ENCODE measurements at regions not wholly inside any gene's neighbourhood (a gene's known extent, or its start where the extent isn't known, plus 50 kb on each side); places are given as distances from the start of the nearest gene placed in this dataset.

DNA sequence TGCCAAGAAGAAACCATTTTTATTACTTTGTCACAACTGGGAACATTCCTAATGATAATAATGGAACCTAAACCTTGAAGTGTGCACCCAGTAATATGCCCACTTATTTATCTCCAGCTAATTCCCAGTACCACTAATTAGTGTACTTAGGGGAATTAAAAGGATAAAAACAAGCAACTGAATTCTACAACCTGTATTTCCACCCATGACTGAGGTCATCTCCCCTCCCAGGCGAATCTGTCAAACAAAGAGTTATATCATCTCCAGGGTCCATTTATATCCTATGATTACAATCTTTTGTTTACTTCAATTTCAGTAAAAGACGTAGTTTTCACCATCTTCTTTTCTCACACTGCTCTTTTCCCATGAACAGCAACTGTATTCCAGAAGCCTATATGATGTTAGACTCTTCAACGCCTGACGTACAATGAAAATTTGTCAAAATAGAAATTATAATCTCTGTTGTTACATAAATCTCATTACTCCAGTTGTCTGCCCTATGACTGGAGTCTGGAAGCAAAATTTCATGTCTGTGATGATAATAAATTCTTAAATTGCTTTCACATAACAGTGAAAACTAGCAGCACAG is 177.6 kb downstream of the GOLIM4 start:
- 85 to 97% (median 90%) methylated on average over 4 of the region's 4 CpGs for WGBS, 5 donors
- intact Hi-C loops (cut with DNase I; ENCODE audit: low total_unique reads): no loop called here
- Histone ChIP-seq H3K27me3 (replicated peaks in 1 of 7) (no peaks in the 10 kb centered on the region), H3K4me3 (no peak overlapping the region), H3K4me1 (no peaks in the 10 kb centered on the region), H3K9me3 (no peaks in the 10 kb centered on the region), H3K27ac (no peak overlapping the region), H3K36me3 (no peaks in the 10 kb centered on the region)
- no peak for DNase-seq
- no peak for TF ChIP-seq POLR2AphosphoS5 (IDR thresholded peaks at IDR 0.05)
- no peak for TF ChIP-seq POLR2A (IDR thresholded peaks at IDR 0.05)
- TF ChIP-seq CTCF (IDR thresholded peaks at IDR 0.05 in 8 of 11, conservative IDR thresholded peaks at IDR 0.05 in 3 of 11): no peak

GRCh38 chr3:167913219-167913835 is 177.8 kb downstream of the SERPINI1 start:
- Histone ChIP-seq H3K36me3 (no peaks in the 10 kb centered on the region), H3K27me3 (replicated peaks in 1 of 7) (no peaks in the 10 kb centered on the region), H3K27ac (no peak overlapping the region), H3K4me3 (no peak overlapping the region), H3K4me1 (no peaks in the 10 kb centered on the region), H3K9me3 (no peaks in the 10 kb centered on the region)
- intact Hi-C loops (cut with DNase I; ENCODE audit: low total_unique reads): no loop called here
- WGBS, 5 donors: 56 to 80% (median 63%) methylated on average over 4 of the region's 4 CpGs
- TF ChIP-seq CTCF (IDR thresholded peaks at IDR 0.05 in 8 of 11, conservative IDR thresholded peaks at IDR 0.05 in 3 of 11) (no peak), POLR2A (IDR thresholded peaks at IDR 0.05) (no peak), POLR2AphosphoS5 (IDR thresholded peaks at IDR 0.05) (no peak)
- no peak for DNase-seq

DNA sequence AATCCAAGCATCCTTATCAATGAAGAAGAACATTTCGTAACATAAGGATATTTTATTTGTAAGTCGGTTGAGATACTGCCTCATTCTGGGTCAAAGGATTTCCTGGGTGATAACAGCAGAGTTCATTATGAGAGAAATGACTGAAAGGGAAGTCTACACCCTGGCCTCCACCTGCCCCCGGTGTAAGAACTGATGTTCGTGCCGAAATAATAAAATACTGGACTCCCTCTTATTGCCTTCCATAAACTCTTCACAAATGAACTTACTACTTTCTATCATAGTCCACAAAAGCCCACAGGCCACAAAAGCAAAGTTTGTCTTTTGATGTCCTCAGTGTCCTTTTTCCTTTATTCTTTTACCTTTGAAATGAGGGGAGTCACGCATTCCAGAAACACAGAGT is 174.4 kb downstream of the SERPINI1 start:
- Histone ChIP-seq H3K27ac (no peak overlapping the region), H3K4me3 (no peak overlapping the region), H3K27me3 (replicated peaks in 1 of 7) (no peaks in the 10 kb centered on the region), H3K9me3 (no peaks in the 10 kb centered on the region), H3K36me3 (no peaks in the 10 kb centered on the region), H3K4me1 (no peaks in the 10 kb centered on the region)
- intact Hi-C loops (cut with DNase I; ENCODE audit: low total_unique reads): no loop called here
- WGBS, 5 donors: 87 to 95% (median 90%) methylated on average over 6 of the region's 6 CpGs
- TF ChIP-seq CTCF (IDR thresholded peaks at IDR 0.05 in 8 of 11, conservative IDR thresholded peaks at IDR 0.05 in 3 of 11): no peak
- no peak for DNase-seq

GRCh38 chr3:167909504-167909896 is 174.0 kb downstream of the SERPINI1 start:
- no peak for DNase-seq
- TF ChIP-seq CTCF (IDR thresholded peaks at IDR 0.05 in 8 of 11, conservative IDR thresholded peaks at IDR 0.05 in 3 of 11) (no peak), POLR2A (IDR thresholded peaks at IDR 0.05) (no peak), POLR2AphosphoS5 (IDR thresholded peaks at IDR 0.05) (no peak)
- H3K4me3 ChIP-seq: no peak overlapping the region
- 75 to 92% (median 85%) methylated on average over 1 of the region's 1 CpG for WGBS, 5 donors
- H3K4me1 ChIP-seq: no peaks in the 10 kb centered on the region
- no peaks in the 10 kb centered on the region for H3K36me3 ChIP-seq
- H3K9me3 ChIP-seq: no peaks in the 10 kb centered on the region
- H3K27me3 ChIP-seq (replicated peaks in 1 of 7): no peaks in the 10 kb centered on the region
- no peak overlapping the region for H3K27ac ChIP-seq
- intact Hi-C loops (cut with DNase I; ENCODE audit: low total_unique reads): no loop called here

All from spleen (tissue), 11 donors.